Neutrophil (primary cell): ENCODE measurements at regions not wholly inside any gene's neighbourhood (a gene's known extent, or its start where the extent isn't known, plus 50 kb on each side); places are given as distances from the start of the nearest gene placed in this dataset.

Source experiments
- H3K27ac ChIP-seq: fragments of 200-600 bp; sonication (generic); 2 replicates; pipeline ENCODE4 v1.5.1; 2016; ENCODE audit warnings: mild to moderate bottlenecking, moderate library complexity
- H3K27me3 ChIP-seq: fragments of 200-600 bp; sonication (generic); 2 replicates; pipeline ENCODE4 v1.6.0; 2016; ENCODE audit warnings: mild to moderate bottlenecking
- H3K36me3 ChIP-seq: fragments of 200-600 bp; sonication (generic); 2 replicates; pipeline ENCODE4 v1.5.1; 2017
- H3K4me1 ChIP-seq, 2 experiments: fragments of 200-600 bp in 1 of 2; sonication (generic) in 1 of 2; 1 replicate in 1 of 2; 2 replicates in 1 of 2; pipeline versions ENCODE4 v1.5.1 to v1.6.1; 2013 to 2016; ENCODE audit warnings: low read depth in 1 of 2, low read length in 1 of 2, mild to moderate bottlenecking in 1 of 2, moderate library complexity in 1 of 2; ENCODE audit not compliant: control insufficient read depth in 1 of 2, insufficient read depth in 1 of 2
- H3K4me3 ChIP-seq, 2 experiments: fragments of 200-600 bp in 1 of 2; sonication (generic) in 1 of 2; 1 replicate in 1 of 2; 2 replicates in 1 of 2; pipeline ENCODE4 v1.5.1; 2013 to 2016; ENCODE audit warnings: low read depth in 1 of 2, low read length in 1 of 2, mild to moderate bottlenecking in 1 of 2, moderate library complexity in 1 of 2
- H3K9me3 ChIP-seq: fragments of 200-600 bp; sonication (generic); 2 replicates; pipeline ENCODE4 v1.5.1; 2016
- TF ChIP-seq, protein P1 (sequence below): fragments of 200-600 bp; sonication (generic); IDR thresholded peaks from 2 replicates; pipeline ENCODE4 v1.5.1; 2016; ENCODE audit warnings: antibody characterized with exemption

GRCh38 chr2:36235426-36235825 is 120.2 kb upstream of the CRIM1 start:
- Histone ChIP-seq H3K27me3 (peaks cover 12% of the 10 kb centered on the region), H3K4me3 (no peak overlapping the region), H3K36me3 (no peaks in the 10 kb centered on the region), H3K4me1 (no peaks in the 10 kb centered on the region), H3K9me3 (no peaks in the 10 kb centered on the region), H3K27ac (no peak overlapping the region)
- TF ChIP-seq, protein P1, sequence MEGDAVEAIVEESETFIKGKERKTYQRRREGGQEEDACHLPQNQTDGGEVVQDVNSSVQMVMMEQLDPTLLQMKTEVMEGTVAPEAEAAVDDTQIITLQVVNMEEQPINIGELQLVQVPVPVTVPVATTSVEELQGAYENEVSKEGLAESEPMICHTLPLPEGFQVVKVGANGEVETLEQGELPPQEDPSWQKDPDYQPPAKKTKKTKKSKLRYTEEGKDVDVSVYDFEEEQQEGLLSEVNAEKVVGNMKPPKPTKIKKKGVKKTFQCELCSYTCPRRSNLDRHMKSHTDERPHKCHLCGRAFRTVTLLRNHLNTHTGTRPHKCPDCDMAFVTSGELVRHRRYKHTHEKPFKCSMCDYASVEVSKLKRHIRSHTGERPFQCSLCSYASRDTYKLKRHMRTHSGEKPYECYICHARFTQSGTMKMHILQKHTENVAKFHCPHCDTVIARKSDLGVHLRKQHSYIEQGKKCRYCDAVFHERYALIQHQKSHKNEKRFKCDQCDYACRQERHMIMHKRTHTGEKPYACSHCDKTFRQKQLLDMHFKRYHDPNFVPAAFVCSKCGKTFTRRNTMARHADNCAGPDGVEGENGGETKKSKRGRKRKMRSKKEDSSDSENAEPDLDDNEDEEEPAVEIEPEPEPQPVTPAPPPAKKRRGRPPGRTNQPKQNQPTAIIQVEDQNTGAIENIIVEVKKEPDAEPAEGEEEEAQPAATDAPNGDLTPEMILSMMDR: no peak

DNA sequence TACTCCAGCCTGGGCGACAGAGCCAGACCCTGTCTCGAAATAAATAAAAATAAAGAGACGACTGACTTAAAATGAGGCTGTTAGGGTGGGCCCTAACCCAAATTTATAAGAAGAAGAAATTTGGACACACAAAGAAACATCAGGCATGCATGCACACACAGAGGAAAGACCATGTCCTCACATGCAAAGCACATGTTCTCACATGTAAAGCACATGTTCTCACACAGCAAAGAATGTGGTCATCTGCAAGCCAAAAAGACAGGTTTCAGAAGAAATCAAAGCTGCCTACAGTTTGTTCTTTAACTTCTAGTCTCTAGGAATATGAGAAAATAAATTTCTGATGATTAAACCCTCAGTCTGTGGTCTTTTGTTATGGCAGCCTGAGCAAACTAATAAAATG is 132.3 kb upstream of the CRIM1 start:
- no peaks in the 10 kb centered on the region for H3K27me3 ChIP-seq
- H3K27ac ChIP-seq: no peak overlapping the region
- H3K4me3 ChIP-seq: no peak overlapping the region
- no peaks in the 10 kb centered on the region for H3K4me1 ChIP-seq
- no peaks in the 10 kb centered on the region for H3K36me3 ChIP-seq
- TF ChIP-seq, protein P1: no peak
- no peaks in the 10 kb centered on the region for H3K9me3 ChIP-seq

DNA sequence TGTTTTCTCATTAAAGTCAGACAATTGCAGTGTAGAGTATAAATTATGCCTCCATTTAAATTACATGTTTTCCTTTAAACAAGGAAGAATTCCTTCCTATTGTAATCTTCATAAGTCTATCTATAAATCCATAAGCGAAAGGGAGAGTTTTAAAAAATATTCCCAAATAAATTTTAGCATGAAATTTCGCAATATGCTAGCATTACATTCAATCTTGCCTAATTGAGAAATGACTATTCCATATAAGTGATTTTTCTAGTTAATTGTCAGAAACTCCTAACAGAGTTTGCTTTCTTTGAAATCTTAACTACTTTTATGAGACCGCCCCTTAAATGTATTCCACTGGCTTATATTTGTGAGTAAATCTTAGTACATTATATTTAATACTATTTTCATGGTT is 133.1 kb upstream of the CRIM1 start:
- Histone ChIP-seq H3K27me3 (no peaks in the 10 kb centered on the region), H3K9me3 (no peaks in the 10 kb centered on the region), H3K27ac (no peak overlapping the region), H3K4me1 (no peaks in the 10 kb centered on the region), H3K4me3 (no peak overlapping the region), H3K36me3 (no peaks in the 10 kb centered on the region)
- TF ChIP-seq, protein P1: no peak

- Histone ChIP-seq H3K4me1 (no peaks in the 10 kb centered on the region), H3K27me3 (no peaks in the 10 kb centered on the region), H3K9me3 (no peaks in the 10 kb centered on the region), H3K4me3 (no peak overlapping the region), H3K36me3 (no peaks in the 10 kb centered on the region), H3K27ac (no peak overlapping the region)
- TF ChIP-seq, protein P1: no peak
Measured at GRCh38 chr2:36214691-36215090, 140.9 kb upstream of the CRIM1 start.

DNA sequence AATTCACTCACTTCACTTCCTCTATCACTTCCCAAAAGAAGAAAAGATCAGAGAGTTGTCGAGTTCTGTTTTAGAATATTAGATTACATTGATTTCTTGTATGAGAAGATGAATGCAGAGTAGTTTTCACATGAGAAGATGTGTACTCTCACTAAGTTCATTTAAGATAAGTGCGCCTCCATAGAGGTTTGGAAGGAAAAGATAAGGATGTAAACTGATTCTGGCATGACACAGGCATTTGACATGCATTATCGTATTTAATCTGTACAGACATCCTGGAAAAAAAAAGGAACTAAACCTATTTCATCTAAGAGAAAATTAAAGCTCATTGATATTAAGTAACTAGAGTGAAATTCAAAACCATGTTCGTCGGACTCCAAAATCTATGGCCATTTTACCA is 152.2 kb upstream of the CRIM1 start:
- TF ChIP-seq, protein P1: no peak
- H3K4me1 ChIP-seq: no peaks in the 10 kb centered on the region
- no peaks in the 10 kb centered on the region for H3K36me3 ChIP-seq
- no peaks in the 10 kb centered on the region for H3K27me3 ChIP-seq
- no peaks in the 10 kb centered on the region for H3K9me3 ChIP-seq
- no peak overlapping the region for H3K4me3 ChIP-seq
- no peak overlapping the region for H3K27ac ChIP-seq
